HG02840 (cell line): ENCODE measurements at regions not wholly inside any gene's neighbourhood (a gene's known extent, or its start where the extent isn't known, plus 50 kb on each side); places are given as distances from the start of the nearest gene placed in this dataset.

Experiments used
- ATAC-seq: cut with Tn5 transposase; IDR thresholded peaks from one replicate; pipeline ENCODE4 v1.9.1; 2021; ENCODE audit warnings: mild to moderate bottlenecking, moderate library complexity, moderate number of reproducible peaks; ENCODE audit not compliant: unreplicated experiment, low FRiP score

- no peak for ATAC-seq
These were observed 91.0 kb upstream of the FAM169A start for GRCh38 chr5:74957029-74957784.

GRCh38 chr5:74956278-74956677 is 90.1 kb upstream of the FAM169A start:
- no peak for ATAC-seq

- ATAC-seq = no peak
These were observed 88.7 kb upstream of the FAM169A start for GRCh38 chr5:74954919-74955318.

GRCh38 chr5:74953937-74954720 is 87.9 kb upstream of the FAM169A start:
- peak; percentile 79 for ATAC-seq

GRCh38 chr5:74953554-74953936 is 87.4 kb upstream of the FAM169A start:
- ATAC-seq = no peak

GRCh38 chr5:74952406-74952805 is 86.2 kb upstream of the FAM169A start:
- ATAC-seq = no peak

- ATAC-seq = no peak
These were observed 85.7 kb upstream of the FAM169A start for GRCh38 chr5:74951865-74952264.

GRCh38 chr5:74950836-74951515 is 84.8 kb upstream of the FAM169A start:
- no peak for ATAC-seq

- no peak for ATAC-seq
These were observed 83.8 kb upstream of the FAM169A start for GRCh38 chr5:74949976-74950375.

GRCh38 chr5:74948031-74948546 is 81.9 kb upstream of the FAM169A start:
- ATAC-seq = no peak

GRCh38 chr5:74946471-74946870 is 80.3 kb upstream of the FAM169A start:
- no peak for ATAC-seq

- ATAC-seq = no peak
These were observed 79.5 kb upstream of the FAM169A start for GRCh38 chr5:74945561-74946165.

GRCh38 chr5:74943905-74944304 is 77.7 kb upstream of the FAM169A start:
- ATAC-seq = no peak

- no peak for ATAC-seq
These were observed 76.6 kb upstream of the FAM169A start for GRCh38 chr5:74942622-74943286.

GRCh38 chr5:74940782-74941353 is 74.7 kb upstream of the FAM169A start:
- ATAC-seq = no peak

GRCh38 chr5:74938250-74938933 is 72.2 kb upstream of the FAM169A start:
- no peak for ATAC-seq

GRCh38 chr5:74935752-74936091 is 69.5 kb upstream of the FAM169A start:
- no peak for ATAC-seq

GRCh38 chr5:74934949-74935751 is 69.0 kb upstream of the FAM169A start:
- ATAC-seq = no peak

- ATAC-seq = no peak
These were observed 61.1 kb upstream of the FAM169A start for GRCh38 chr5:74927336-74927735.
